DMS53 (cell line): ENCODE measurements at regions not wholly inside any gene's neighbourhood (a gene's known extent, or its start where the extent isn't known, plus 50 kb on each side); places are given as distances from the start of the nearest gene placed in this dataset.
A peak's percentile ranks its signal among the peaks of the same experiment; 100 is the strongest.

Experiments used
- DNase-seq: peaks from one replicate; lab custom pipeline; 2025; lab: John Stamatoyannopoulos, UW

DNA sequence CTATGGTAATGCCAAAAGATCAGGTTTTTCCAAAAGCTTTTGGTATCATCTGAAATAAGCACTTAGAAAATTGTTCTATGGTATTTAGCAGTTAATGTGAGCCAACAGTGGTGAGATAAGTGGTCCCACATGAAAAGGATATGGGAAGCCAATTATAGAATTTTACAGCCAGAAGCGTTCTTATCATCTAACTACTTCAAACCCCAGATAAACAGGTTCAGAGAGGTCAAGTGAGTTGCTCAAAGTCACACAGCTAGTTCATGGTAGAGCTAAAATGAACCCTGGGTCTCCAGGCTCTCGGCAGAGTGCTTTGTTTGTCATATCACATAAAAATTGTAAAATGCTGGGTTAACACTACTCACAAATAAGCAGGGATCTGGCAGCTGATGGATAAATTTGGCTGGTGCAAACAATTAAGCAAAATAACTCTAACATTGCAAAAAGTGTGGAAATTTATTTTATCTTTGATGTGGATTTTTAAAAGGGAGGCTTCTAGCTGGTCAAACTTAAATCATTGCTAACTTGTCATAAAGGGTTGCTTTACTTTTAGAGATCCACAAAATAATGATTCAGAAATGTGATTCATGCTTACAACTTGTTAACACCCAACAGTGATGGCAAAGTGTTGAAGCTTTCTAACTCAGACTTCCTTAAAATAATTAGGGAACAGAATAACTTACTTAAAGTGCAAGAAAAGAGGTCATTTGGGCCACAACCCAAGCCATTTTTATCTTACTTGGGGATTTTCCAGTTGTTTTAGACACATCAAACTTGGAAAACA is 202.8 kb upstream of the TBC1D5 start:
- DNase-seq, result no peak

DNA sequence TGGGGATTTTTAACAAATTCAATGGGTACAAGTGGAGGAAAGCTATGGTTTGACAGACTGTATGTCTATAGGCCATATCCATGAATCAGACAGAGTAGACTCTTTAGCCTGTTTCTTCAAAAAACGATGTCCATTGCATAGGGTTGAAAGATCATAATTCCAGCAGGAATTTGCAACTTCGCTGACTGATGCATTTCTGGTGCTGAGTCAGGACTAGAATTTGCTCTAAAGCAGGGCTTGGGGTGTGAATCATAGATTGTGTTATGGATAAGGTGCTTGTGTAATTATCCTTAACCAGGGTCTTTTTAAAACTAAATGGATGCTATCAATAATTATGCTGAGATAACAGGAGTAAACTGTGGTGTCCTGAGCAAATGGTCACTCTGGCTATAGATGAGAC is 200.4 kb upstream of the TBC1D5 start:
- DNase-seq, result no peak

DNA sequence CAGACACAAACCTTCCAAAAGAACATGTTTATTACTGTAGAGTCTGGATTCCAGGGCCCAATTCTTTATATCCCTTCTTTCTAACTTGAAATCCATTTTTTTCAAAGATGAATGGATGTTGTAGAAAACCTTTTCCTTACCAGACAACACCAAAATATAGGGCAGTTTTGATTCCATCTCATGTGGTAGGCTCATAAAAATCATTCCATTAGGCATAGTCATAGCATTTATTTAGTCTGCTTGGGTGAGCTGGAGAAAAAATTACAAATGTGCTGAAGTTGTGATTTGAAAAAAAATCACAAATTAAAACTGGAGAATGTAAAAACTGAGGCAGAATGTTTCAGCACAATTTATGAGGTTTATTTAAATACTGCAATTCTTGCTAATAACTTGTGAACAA is 199.3 kb upstream of the TBC1D5 start:
- DNase-seq, result no peak

DNA sequence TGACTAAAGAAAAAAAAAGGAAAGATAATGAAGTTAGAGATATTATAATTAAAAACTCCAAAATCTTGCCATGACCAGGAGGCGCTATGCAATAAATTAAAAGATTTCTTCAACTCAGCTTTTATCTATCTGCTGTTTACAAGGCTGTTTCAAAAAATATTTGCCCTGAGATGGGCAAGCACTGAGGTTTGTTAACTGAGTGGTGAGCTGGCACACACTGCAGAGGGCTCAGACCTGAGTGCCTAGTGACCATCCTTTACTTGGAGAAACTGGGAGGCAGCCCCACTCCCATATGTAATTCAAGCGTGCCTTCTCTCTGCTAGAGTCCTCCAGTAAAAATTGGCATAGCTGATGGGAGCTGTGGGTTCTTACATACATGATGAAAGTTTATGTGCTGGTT is 198.7 kb upstream of the TBC1D5 start:
- DNase-seq, result no peak

DNA sequence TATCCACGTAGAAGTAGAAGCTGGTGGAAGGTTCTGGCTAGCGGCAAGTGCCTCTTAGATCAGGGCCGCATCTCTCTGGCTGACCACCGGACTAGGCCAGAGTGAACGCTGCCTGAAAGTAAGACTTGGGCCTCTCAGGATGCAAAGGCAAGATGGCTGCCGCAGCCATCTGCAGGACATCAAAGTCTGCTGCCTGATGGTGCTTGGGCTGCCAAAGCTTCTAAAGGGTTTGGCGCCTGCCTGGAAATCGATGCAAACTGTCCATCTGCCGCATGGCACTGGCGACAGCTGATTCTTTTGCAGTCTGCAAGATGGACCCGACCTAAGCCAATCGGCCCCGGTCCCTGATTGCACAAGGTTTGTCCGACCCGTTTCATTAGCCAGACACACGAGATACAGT is 196.7 kb upstream of the TBC1D5 start:
- DNase-seq, result no peak

DNA sequence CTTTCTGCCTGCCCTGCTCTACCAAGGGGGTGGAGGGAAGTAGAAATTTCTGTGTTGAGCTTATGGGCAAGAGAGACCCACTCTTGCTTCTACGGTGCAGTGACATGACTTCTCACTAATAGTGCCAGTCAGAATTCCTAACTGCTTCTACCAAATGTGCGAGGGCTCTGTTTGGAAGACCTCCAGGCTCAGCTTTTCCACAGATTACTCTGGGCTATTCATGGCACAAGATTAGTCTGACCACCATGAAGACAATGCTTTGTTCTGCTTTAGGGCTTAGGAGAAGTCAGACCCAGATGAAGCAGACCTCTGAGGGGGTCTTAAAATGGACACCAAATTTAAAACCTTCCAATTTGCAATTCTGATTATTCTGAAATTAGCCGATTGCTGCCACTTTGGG is 195.9 kb upstream of the TBC1D5 start:
- DNase-seq, result no peak

DNA sequence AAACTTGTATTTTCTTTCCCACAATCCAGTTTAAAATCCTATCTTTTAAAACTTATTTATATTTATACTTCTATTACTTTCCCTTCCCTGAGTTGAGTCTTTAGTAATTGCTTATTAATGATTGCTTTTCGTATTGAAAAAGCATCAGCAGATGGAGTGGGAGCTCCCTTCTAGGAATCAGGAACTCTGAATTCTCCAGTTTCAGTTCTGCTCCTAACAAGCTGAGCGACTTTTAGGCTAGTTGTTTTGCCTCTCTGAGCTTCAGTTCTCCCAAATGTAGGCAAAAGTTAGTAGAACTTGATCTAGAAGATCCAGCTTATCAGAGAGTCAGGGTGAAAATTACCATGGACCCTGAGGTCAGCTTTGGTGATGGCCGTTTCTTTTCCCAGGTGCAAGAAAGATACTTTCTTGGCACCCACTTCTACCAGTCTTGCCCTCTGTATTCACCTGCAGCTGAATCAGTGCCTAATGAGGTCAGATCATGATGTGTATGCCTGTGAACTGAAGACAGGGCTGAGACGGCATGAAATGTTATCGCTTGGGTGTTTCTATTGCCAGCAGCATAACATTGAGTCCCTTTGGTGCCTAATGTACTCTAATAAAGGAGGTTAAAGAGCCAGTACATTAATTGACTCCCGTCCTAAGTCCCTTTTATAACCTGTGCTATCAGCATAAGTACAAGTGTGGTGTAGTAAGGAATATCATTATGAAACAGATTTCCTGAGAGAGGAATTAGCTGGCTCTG is 194.5 kb upstream of the TBC1D5 start:
- DNase-seq, result no peak

DNA sequence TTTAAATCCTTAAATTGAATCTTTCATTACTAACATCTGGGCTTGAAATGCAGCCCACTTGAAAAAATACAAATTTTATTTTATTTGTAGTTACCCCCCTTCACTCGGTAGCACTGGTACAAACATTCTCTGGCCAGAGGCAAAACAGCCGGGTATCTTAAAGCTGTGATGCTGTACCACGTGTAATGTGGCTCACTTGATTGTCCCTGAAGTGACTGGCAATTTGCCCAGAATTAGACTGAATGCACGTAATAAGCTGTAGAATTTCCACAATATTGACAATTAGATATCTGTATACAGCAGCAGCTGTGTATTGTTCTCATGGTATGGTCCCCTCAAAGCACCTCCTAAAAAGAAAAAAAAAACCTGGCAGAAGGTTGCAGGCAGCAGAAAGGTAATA is 192.8 kb upstream of the TBC1D5 start:
- peak; percentile 37 for DNase-seq

DNA sequence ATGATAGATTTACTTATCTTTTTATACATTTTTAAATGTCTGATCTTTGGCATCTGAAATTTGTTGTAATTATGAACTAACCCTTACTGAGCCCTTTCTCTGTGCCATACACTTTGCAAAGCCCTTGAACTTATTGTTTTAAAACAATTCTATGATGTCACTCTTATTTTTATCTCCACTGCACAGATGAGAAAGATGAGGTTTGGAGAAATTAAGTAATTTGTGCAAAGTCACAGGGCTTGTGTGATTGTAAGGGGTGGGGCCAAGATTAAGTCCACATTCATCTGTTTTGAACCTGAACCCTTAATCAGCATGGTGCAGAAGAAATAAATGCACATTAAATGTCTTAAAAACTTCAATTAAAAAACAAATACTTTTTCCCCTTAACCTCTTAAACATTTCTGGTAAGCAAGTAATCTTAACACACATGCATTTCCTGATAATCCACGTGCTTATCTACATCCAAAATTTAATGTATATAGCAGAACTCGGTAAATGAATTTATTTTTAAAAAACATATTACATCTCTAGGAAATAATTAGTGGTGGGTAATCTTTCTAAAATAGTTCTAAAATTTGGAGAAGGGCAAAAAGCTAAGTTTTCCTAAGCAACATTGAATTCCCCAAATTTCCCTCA is 189.8 kb upstream of the TBC1D5 start:
- DNase-seq, result no peak

DNA sequence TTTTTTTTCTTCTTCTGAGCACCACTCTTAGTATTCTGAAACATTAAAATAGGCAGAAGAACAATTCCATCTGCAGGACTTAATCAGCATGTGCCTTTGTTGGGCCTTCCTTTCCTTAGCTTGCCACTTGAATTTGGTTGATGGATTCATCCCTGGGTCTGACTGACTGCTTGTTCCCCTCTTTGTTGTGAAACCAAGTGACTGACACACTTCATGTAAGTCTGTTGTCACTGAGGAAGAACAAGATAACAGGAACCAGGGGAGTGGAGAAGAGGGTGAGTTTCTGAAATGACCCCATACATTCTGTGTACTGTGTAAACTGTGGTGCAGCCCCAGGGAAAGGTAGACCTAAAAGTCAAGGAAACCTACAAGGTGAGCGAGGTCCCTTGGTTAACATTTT is 188.7 kb upstream of the TBC1D5 start:
- DNase-seq, result no peak

DNA sequence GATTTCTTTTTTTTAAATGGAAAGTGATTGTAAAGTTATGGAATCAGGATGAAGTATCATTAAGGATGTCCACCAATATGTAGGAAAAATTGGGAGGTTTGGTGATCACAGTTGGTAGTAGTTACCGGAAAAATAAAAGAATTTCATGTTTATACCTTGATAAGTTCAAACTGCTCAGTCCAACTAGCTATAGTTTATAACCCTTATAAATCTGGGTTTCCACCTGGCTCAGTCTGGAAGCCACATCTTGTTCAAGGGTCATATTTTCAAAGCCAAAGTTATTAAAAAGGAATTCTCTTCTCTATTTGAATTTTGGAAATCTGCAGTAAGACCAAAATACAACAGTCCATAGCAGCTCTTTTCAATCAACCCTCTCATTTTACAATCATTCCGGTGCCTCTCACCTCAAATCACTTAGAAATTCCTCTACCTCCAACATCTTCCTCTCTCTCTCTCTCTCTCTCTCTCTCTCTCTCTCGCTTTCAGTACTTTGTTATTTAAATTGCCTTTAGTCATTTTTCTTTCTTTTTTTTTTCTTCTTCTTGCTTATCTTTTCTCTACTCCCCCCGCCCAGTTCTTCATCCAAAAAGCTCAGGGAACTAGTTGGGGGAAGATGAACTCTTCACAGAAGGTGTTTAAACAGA is 186.2 kb upstream of the TBC1D5 start:
- no peak for DNase-seq

DNA sequence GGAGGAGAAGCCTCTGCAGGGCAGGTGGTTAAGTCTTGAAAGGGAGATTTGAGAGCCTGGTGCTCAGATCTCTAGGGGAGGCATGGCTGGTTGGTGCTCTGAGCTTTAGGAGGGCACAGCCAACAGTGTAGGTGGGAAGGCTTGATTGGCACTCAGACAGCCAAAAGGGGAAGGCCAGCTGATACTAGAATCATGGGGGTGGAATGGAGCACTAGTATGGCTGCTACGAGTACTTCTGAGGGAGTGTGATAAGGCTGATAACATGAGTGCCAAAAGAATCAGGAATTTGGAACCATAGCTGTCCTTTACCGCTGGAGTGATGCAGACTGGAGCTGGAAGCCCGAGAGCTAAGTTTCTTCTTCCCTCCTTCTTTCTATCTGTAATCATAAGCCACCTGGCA is 184.6 kb upstream of the TBC1D5 start:
- DNase-seq, result no peak

DNA sequence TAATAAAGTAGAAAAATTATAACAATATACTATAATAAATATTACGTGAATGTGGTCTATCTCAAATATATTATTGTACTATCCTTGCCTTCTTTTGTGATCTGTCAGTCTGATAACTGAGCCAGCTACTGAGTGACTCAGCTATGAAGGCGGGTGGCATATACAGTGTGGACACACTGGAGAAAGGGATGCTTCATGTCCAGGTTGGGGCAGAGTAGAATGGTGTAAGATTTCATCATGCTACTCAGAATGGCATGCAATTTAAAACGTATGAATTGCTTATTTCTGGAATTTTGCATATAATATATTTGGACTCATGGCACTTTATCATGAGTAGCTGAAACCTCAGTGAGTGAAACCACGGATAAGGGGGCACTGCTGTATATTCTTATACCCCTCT is 172.9 kb upstream of the TBC1D5 start:
- no peak for DNase-seq

DNA sequence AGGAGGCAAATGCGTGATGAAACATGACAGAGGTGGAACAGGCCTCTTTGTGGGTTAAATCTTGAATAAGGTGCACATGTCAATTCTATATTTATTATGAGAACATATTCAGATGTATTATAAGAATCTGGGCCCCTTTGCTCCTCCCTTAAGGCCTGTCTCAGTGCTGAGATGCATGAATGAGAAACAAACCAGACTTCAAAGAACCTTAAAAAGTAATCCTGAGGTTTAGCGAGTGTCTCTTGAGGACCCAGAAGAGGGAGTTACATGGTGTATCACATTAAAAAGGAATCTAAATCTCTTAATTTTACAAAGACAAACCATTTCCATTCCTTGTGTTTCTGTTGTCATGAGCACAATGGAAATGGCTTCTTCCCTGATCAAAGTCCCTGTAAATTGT is 170.9 kb upstream of the TBC1D5 start:
- no peak for DNase-seq

DNA sequence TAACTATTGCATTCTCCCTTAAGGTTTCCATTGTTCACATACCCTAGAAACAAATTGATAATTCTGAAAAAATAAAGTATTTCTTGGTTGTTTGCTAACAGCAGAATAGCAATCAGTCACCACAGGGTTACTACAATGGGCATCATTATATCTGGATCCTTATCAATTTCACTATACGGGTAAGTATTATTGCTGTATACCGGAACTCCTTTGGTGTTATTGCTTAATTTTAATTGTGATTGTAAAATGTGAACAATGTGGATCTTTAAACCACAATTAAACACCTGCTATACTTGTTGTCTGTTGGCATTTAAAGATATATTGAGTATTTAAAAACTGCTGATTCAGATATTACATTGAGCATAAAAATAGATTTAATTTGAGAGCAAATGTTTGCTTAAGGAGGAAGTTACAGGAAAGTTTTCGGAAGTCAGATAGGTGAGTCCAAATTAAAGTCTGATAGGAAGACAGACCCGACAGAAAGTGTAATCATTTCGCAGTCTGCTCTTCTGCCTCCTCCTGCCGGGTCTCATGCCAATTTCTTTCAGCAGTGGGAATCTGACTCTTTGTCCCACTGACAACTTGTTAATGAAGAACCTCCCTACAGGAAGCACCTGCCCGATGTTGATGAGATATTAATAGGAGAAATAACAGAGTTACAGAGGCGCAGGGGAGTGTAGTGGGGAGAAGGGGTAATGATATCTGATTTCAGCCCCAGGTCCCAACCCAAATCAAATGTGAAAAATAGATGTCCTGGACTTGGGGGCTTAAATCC is 169.7 kb upstream of the TBC1D5 start:
- DNase-seq, result no peak

DNA sequence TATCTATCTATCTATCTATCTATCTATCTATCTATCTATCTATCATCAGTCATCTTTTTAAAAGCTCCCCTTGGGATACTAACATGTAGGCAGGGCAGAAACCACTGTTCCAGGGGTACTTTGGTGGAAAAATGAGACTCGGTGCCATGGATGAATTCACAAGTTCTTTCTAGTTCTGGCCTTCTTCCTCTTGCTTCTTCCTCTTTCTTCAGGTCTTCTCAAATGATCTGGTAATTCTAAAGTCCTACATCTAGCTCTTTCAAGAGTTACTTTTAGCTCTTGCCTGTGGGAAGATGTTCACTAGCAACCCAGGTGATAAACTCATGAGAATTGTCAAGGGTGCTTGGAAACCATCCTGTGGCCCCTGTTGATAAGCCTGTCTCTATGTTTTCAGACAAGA is 168.5 kb upstream of the TBC1D5 start:
- DNase-seq, result no peak

DNA sequence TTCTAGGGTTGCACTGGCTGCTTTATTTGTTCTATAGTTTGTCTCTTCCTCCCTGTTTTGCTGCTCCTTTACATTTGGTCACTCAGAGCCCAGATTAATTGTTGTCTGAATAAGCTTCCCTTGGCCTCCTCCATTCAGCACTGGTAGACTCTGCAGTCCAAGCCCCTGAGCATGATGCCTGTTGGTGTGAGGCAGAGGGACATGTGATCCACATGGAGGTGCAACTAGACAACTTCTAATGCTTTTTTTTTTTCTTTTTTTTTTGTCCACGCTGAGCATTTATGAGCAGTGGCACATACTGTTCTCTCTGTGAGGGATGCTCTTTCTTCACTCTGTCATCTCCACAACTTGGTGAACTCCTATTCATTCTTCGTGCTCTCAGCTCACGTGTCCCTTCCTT is 167.3 kb upstream of the TBC1D5 start:
- DNase-seq, result no peak

DNA sequence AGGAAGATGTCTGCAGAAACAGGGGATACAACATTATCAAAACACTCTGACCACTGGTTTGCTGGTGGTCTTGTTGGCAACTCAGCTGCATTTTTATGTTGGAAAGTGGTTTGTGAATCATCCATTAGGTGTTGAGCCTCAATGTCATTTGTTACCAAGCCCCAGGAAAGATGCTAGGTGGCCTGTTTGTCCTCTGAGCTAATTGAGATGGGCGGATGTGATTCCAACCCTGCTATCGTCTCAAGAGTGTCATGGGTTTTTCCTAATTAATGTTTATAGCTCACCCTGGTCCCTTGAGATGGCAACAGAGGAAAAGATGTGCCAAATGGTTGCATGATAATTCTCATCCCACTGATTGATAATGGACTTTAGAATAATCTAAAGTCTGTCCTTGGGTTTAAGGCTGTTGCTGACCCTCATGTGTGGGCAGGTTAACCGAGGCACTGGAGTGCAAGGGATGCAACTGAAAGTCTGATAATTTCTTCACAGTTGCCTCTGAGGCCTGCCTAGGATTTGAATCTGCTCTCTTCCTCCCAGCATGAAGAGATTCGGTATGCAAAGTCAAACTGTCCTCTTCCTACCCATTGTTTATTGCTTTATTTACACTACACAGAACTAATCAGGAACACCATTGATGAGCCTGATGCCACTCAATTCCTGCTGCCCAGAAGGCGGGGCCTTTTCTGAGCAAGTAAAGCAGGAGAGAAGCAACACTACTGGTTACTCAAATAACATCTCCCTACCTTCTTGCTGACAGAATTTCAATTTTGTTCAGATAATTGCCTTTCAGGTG is 166.2 kb upstream of the TBC1D5 start:
- DNase-seq, result no peak

DNA sequence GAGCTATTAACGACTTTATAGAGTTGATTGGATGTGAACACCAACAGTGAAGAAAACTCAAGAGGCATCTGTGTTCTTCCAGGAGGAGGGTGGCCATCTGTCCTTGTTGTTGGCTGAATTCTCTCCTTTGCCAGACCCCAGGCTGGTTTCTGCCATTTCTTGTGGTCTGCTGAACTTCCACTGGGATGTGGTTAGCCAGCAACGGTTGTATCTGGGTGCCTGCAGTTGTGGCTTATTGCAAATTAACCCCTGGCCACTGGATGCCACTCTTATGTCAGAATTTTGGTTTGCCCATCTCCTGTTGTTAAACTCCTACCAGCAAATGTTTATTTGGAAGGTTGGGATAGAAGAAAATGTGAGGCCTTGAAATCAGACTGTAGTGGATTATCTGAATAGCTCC is 163.6 kb upstream of the TBC1D5 start:
- DNase-seq, result no peak

DNA sequence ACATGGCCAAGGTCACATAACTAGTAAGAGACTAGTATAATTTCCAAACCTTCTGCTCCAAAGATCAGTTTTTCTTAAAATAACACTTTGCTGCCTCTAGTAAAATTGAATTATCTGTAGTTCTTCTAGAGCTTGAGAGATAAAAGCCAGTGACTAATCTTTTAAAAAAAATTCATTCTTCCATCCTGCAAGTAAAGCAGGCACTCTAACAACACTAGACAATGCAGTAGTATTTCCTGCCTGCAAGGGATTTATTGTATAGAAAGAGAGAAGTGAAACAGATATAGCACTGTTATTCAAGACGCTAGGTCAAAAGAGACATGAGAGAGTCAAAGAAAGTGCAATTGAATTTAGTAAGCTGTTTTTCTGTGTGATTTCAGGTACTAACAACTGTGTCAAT is 159.5 kb upstream of the TBC1D5 start:
- DNase-seq, result no peak

DNA sequence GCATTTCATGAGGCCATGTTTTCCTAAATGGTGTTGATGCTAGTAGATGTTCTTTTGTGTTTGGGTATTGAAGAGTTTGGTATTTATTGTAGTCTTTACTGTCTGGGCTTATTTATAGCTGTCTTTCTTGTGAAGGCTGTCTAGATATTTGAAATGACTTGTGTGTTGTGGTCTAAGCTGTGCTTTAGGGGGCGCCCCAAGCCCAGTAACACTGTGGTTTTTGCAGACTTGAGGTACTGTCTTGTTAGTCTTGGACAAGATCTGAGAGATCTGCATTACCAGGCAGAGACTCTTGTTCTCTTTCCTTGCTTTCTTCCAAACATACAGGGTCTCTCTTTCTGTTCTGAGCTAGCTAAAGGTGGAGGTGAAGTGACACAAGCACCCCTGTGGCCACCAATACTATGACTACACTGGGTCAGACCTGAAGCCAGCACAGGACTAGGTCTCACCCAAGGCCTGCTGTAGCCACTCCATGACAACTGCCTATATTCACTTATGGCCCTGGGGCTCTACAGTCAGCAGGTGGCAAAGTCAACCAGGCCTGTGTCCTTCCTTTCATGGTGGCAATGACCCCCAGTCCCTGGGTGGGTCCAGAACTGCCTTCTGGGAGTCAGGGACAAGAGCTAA is 152.1 kb upstream of the TBC1D5 start:
- peak; percentile 6 for DNase-seq
